ENCODE measurements at regions not wholly inside any gene's neighbourhood (a gene's known extent, or its start where the extent isn't known, plus 50 kb on each side); places are given as distances from the start of the nearest gene placed in this dataset.

DNA sequence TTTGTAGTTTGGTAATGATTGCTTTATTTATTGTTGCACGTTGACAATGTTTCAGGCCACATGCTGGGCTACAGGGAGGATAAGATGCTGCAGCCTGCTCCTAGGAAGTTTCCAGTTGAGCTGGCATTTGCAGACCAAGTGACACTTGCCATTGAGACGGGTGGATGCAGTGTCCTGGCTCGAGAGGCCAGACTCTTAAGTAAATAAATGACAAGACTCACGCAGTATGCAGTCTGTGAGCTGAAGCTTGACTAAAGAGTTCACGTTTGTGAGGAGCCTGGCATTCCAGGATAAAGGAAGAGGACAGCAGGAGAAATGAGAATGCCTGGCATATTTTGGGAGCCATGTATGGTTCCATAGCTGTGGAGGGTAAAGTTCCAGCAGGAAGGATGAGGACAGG lies 105.8 kb downstream of the BAMBI start:
- 87% methylated on average over 4 of the region's 5 CpGs for WGBS (ENCODE audit: insufficient coverage)
- no peak overlapping the region for H2AFZ ChIP-seq (ENCODE audit: insufficient read depth, low read depth, low read length, poor library complexity, severe bottlenecking)
- H3K4me3 Mint-ChIP-seq, result no peak overlapping the region

DNA sequence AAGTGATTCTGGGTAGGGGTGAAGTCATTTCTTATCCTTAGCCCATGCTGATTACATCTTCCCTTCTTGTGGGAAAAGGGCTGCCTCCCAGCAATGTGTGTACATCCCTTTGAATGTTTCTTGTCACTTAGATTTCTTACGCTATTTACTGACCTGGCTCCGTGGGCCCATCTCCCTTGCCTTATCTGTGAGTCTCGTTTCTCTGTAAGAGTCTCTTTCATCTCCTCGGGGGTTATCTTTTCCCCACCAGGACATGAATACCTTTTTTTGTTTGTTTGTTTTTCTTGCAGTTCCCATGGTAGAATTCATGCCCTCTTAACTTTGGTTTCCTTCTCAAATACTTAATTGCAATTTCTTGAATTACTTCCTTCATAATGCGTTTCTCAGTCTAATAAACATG lies 107.7 kb downstream of the BAMBI start:
- Histone ChIP-seq H3K4me1 (ENCODE audit: control insufficient read depth in 1 of 2, insufficient read depth in 2 of 2, low read length in 2 of 2) (no peaks in the 10 kb centered on the region), H3K79me2 (ENCODE audit: insufficient read depth, low read length) (no peaks in the 10 kb centered on the region), H3K27me3 (ENCODE audit: control insufficient read depth in 2 of 2, insufficient read depth in 2 of 2, low read length in 2 of 2) (no peaks in the 10 kb centered on the region), H3K9ac (ENCODE audit: insufficient read depth, low read length, poor library complexity, severe bottlenecking) (no peak overlapping the region), H3K36me3 (replicated peaks in 1 of 2; ENCODE audit: control insufficient read depth in 1 of 2, insufficient read depth in 2 of 2, low read length in 2 of 2) (no peaks in the 10 kb centered on the region), H3K9me3 (replicated peaks in 1 of 2; ENCODE audit: control insufficient read depth in 1 of 2, insufficient read depth in 1 of 2, low read length in 2 of 2) (no peaks in the 10 kb centered on the region), H4K20me1 (ENCODE audit: insufficient read depth, low read length) (no peaks in the 10 kb centered on the region), H3K4me3 (replicated peaks in 1 of 3; ENCODE audit: low read depth in 2 of 3, low read length in 3 of 3) (no peak overlapping the region), H2AFZ (ENCODE audit: insufficient read depth, low read depth, low read length, poor library complexity, severe bottlenecking) (no peak overlapping the region), H3K27ac (ENCODE audit: low read depth in 1 of 2, low read length in 2 of 2) (no peak overlapping the region), H3K4me2 (replicated peaks; ENCODE audit: extremely low read depth, low read length, poor library complexity, severe bottlenecking) (no peak overlapping the region)
- no peaks in the 10 kb centered on the region for H3K36me3 Mint-ChIP-seq
- TF ChIP-seq, protein P1, sequence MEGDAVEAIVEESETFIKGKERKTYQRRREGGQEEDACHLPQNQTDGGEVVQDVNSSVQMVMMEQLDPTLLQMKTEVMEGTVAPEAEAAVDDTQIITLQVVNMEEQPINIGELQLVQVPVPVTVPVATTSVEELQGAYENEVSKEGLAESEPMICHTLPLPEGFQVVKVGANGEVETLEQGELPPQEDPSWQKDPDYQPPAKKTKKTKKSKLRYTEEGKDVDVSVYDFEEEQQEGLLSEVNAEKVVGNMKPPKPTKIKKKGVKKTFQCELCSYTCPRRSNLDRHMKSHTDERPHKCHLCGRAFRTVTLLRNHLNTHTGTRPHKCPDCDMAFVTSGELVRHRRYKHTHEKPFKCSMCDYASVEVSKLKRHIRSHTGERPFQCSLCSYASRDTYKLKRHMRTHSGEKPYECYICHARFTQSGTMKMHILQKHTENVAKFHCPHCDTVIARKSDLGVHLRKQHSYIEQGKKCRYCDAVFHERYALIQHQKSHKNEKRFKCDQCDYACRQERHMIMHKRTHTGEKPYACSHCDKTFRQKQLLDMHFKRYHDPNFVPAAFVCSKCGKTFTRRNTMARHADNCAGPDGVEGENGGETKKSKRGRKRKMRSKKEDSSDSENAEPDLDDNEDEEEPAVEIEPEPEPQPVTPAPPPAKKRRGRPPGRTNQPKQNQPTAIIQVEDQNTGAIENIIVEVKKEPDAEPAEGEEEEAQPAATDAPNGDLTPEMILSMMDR (IDR thresholded peaks at IDR 0.05), result no peak
- peaks cover 7 to 9% (median 8%) of the 10 kb centered on the region in 3 donors for H3K27me3 Mint-ChIP-seq (ENCODE audit: low read depth in 3 of 3)
- H3K9me3 Mint-ChIP-seq, result peaks cover 0 to 8% (median 0%) of the 10 kb centered on the region in 7 donors
- DNase-seq, result no peak
- intact Hi-C loops (cut with micrococcal nuclease), result no loop called here
- no peak overlapping the region for H3K4me3 Mint-ChIP-seq
- H3K27ac Mint-ChIP-seq, result no peak overlapping the region
- WGBS (ENCODE audit: insufficient coverage), result 93% methylated on average over 2 of the region's 5 CpGs
- no peaks in the 10 kb centered on the region for H3K4me1 Mint-ChIP-seq

More for the DNA sequence above, 105.8 kb downstream of the BAMBI start:
- Histone ChIP-seq H3K4me2 (replicated peaks; ENCODE audit: extremely low read depth, low read length, poor library complexity, severe bottlenecking) (no peak overlapping the region), H3K27ac (ENCODE audit: low read depth in 1 of 2, low read length in 2 of 2) (no peak overlapping the region), H3K9me3 (replicated peaks in 1 of 2; ENCODE audit: control insufficient read depth in 1 of 2, insufficient read depth in 1 of 2, low read length in 2 of 2) (no peaks in the 10 kb centered on the region), H3K9ac (ENCODE audit: insufficient read depth, low read length, poor library complexity, severe bottlenecking) (no peak overlapping the region), H3K79me2 (ENCODE audit: insufficient read depth, low read length) (no peaks in the 10 kb centered on the region), H4K20me1 (ENCODE audit: insufficient read depth, low read length) (no peaks in the 10 kb centered on the region), H3K4me3 (replicated peaks in 1 of 3; ENCODE audit: low read depth in 2 of 3, low read length in 3 of 3) (no peak overlapping the region), H3K27me3 (ENCODE audit: control insufficient read depth in 2 of 2, insufficient read depth in 2 of 2, low read length in 2 of 2) (no peaks in the 10 kb centered on the region), H3K4me1 (ENCODE audit: control insufficient read depth in 1 of 2, insufficient read depth in 2 of 2, low read length in 2 of 2) (no peaks in the 10 kb centered on the region), H3K36me3 (replicated peaks in 1 of 2; ENCODE audit: control insufficient read depth in 1 of 2, insufficient read depth in 2 of 2, low read length in 2 of 2) (no peaks in the 10 kb centered on the region)
- intact Hi-C loops (cut with micrococcal nuclease), result no loop called here
- Mint-ChIP-seq H3K4me1 (no peaks in the 10 kb centered on the region), H3K27ac (no peak overlapping the region), H3K36me3 (no peaks in the 10 kb centered on the region), H3K9me3 (peaks cover 0 to 11% (median 0%) of the 10 kb centered on the region in 7 donors), H3K27me3 (ENCODE audit: low read depth in 3 of 3) (peaks cover 6 to 13% (median 11%) of the 10 kb centered on the region in 3 donors)
- no peak for DNase-seq
- TF ChIP-seq, protein P1 (IDR thresholded peaks at IDR 0.05), result no peak
